ENCODE measurements at regions not wholly inside any gene's neighbourhood (a gene's known extent, or its start where the extent isn't known, plus 50 kb on each side); places are given as distances from the start of the nearest gene placed in this dataset.

GRCh38 chr15:94040541-94041248 lies 190.7 kb upstream of the MCTP2 start:
- TF ChIP-seq CTCF (IDR thresholded peaks at IDR 0.05; ENCODE audit: borderline replicate concordance, extremely low read depth, low read length, poor library complexity, severe bottlenecking) (peak; percentile 14), EZH2 (IDR thresholded peaks at IDR 0.05; ENCODE audit: borderline replicate concordance, low read depth, low read length, severe bottlenecking) (no peak)
